ENCODE measurements at regions not wholly inside any gene's neighbourhood (a gene's known extent, or its start where the extent isn't known, plus 50 kb on each side); places are given as distances from the start of the nearest gene placed in this dataset.

- TF ChIP-seq CTCF (conservative IDR thresholded peaks at IDR 0.05; ENCODE audit: low read depth) = no peak
- DNase-seq (ENCODE audit: low spot score) = no peak
- CTCF ChIA-PET = interaction anchor here (0.5 kb wide), 1 partner anchor 19 kb away, joined by 3 read pairs; no protein-coding TSS in a partner anchor
- POLR2A ChIA-PET (ENCODE audit: low non-redundant PET) = no interaction called here
- no peak overlapping the region for H3K27ac ChIP-seq
Observed at GRCh38 chr5:103498800-103499551, 63.6 kb downstream of the NUDT12 start.

GRCh38 chr5:103498211-103498610 lies 64.4 kb downstream of the NUDT12 start:
- CTCF ChIA-PET = interaction anchor here (0.5 kb wide), 1 partner anchor 18 kb away, joined by 3 read pairs; no protein-coding TSS in a partner anchor
- POLR2A ChIA-PET (ENCODE audit: low non-redundant PET) = no interaction called here
- DNase-seq (ENCODE audit: low spot score) = no peak
- no peak for TF ChIP-seq CTCF (conservative IDR thresholded peaks at IDR 0.05; ENCODE audit: low read depth)
- no peak overlapping the region for H3K27ac ChIP-seq

- no peak overlapping the region for H3K27ac ChIP-seq
- no peak for TF ChIP-seq CTCF (conservative IDR thresholded peaks at IDR 0.05; ENCODE audit: low read depth)
- CTCF ChIA-PET = interaction anchor here (0.6 kb wide), 1 partner anchor 345 kb away, joined by 3 read pairs; no protein-coding TSS in a partner anchor
- POLR2A ChIA-PET (ENCODE audit: low non-redundant PET) = no interaction called here
- DNase-seq (ENCODE audit: low spot score) = no peak
Observed at GRCh38 chr5:103497781-103498180, 64.8 kb downstream of the NUDT12 start.

GRCh38 chr5:103490030-103490739 lies 72.4 kb downstream of the NUDT12 start:
- no peak for TF ChIP-seq CTCF (conservative IDR thresholded peaks at IDR 0.05; ENCODE audit: low read depth)
- ChIA-PET CTCF (no interaction called here), POLR2A (ENCODE audit: low non-redundant PET) (no interaction called here)
- no peak overlapping the region for H3K27ac ChIP-seq
- no peak for DNase-seq (ENCODE audit: low spot score)

GRCh38 chr5:103489307-103489706 lies 73.3 kb downstream of the NUDT12 start:
- H3K27ac ChIP-seq = no peak overlapping the region
- TF ChIP-seq CTCF (conservative IDR thresholded peaks at IDR 0.05; ENCODE audit: low read depth) = no peak
- no peak for DNase-seq (ENCODE audit: low spot score)
- ChIA-PET CTCF (no interaction called here), POLR2A (ENCODE audit: low non-redundant PET) (no interaction called here)

- H3K27ac ChIP-seq = no peak overlapping the region
- no peak for TF ChIP-seq CTCF (conservative IDR thresholded peaks at IDR 0.05; ENCODE audit: low read depth)
- CTCF ChIA-PET = no interaction called here
- no peak for DNase-seq (ENCODE audit: low spot score)
- POLR2A ChIA-PET (ENCODE audit: low non-redundant PET) = no interaction called here
Observed at GRCh38 chr5:103487822-103488493, 74.6 kb downstream of the NUDT12 start.

All from RWPE1 (cell line).